WTC11 (cell line): ENCODE measurements at regions not wholly inside any gene's neighbourhood (a gene's known extent, or its start where the extent isn't known, plus 50 kb on each side); places are given as distances from the start of the nearest gene placed in this dataset.

Experiments used
- ATAC-seq: fragments of 200-7000 bp; cut with Tn5 transposase; 2 replicates; pipeline ENCODE4 v1.10.0; 2021; ENCODE audit warnings: mild to moderate bottlenecking, moderate library complexity
- CTCF ChIA-PET: fragments of 300-600 bp; sonication (Branson Sonifier 250); formaldehyde crosslinking; loops from one replicate; lab custom pipeline; 2021; ENCODE audit warnings: antibody characterized with exemption; lab: Charles Lee
- POLR2A ChIA-PET: fragments of 350-600 bp; sonication (Branson Sonifier 250); formaldehyde crosslinking; loops from one replicate; lab custom pipeline; 2021; ENCODE audit warnings: antibody characterized with exemption; lab: Charles Lee
- DNase-seq: peaks from one replicate; pipeline ENCODE4 v3.0.0; 2021; ENCODE audit warnings: low spot score
- H3K27ac Mint-ChIP-seq: 2 replicates; pipeline ENCODE4 v1.8.0; 2021; ENCODE audit warnings: mixed read lengths
- H3K27me3 Mint-ChIP-seq: 2 replicates; pipeline ENCODE4 v1.8.0; 2021; ENCODE audit warnings: low read depth, mild to moderate bottlenecking, moderate library complexity, mixed read lengths
- H3K36me3 Mint-ChIP-seq: 2 replicates; pipeline ENCODE4 v1.8.0; 2021; ENCODE audit warnings: mixed read lengths
- H3K4me1 Mint-ChIP-seq: 2 replicates; pipeline ENCODE4 v1.8.0; 2022; ENCODE audit warnings: mixed read lengths
- H3K4me3 Mint-ChIP-seq: 2 replicates; pipeline ENCODE4 v1.8.0; 2021; ENCODE audit warnings: mild to moderate bottlenecking, moderate library complexity, mixed read lengths
- H3K9me3 Mint-ChIP-seq: 2 replicates; pipeline ENCODE4 v1.8.0; 2021; ENCODE audit warnings: mixed read lengths
- ATF6 ChIP-seq: sonication (generic); formaldehyde crosslinking; IDR thresholded peaks from 2 replicates; pipeline ENCODE4 v1.8.1; 2023; ENCODE audit warnings: mild to moderate bottlenecking, missing genetic modification reagents
- EMX1 ChIP-seq: fragments of 250-450 bp; sonication (Bioruptor Pico); IDR thresholded peaks from 2 replicates; pipeline ENCODE4 v1.8.0; 2021; ENCODE audit warnings: mild to moderate bottlenecking
- FOXJ3 ChIP-seq: sonication (generic); formaldehyde crosslinking; IDR thresholded peaks from 2 replicates; pipeline ENCODE4 v1.9.0; 2021; ENCODE audit warnings: missing genetic modification reagents, mild to moderate bottlenecking, borderline replicate concordance
- FOXP4 ChIP-seq: sonication (generic); formaldehyde crosslinking; IDR thresholded peaks from 2 replicates; pipeline ENCODE4 v1.8.0; 2022; ENCODE audit warnings: mild to moderate bottlenecking, missing genetic modification reagents
- GRHL2 ChIP-seq: fragments of 250-450 bp; sonication (Bioruptor Pico); IDR thresholded peaks from 2 replicates; pipeline ENCODE4 v1.8.0; 2022; ENCODE audit warnings: mild to moderate bottlenecking, moderate library complexity; ENCODE audit not compliant: insufficient replicate concordance, severe bottlenecking
- MLX ChIP-seq: sonication (generic); formaldehyde crosslinking; IDR thresholded peaks from 2 replicates; pipeline ENCODE4 v1.8.1; 2023; ENCODE audit warnings: mild to moderate bottlenecking, missing genetic modification reagents, moderate library complexity
- NFATC4 ChIP-seq: fragments of 250-450 bp; sonication (Bioruptor Pico); IDR thresholded peaks from 2 replicates; pipeline ENCODE4 v1.9.0; 2021; ENCODE audit warnings: mild to moderate bottlenecking
- PREB ChIP-seq: sonication (generic); formaldehyde crosslinking; IDR thresholded peaks from 2 replicates; pipeline ENCODE4 v1.8.1; 2022; ENCODE audit warnings: mild to moderate bottlenecking, missing genetic modification reagents, moderate library complexity, borderline replicate concordance
- PRRX2 ChIP-seq: fragments of 250-450 bp; sonication (Bioruptor Pico); IDR thresholded peaks from 2 replicates; pipeline ENCODE4 v1.8.0; 2021; ENCODE audit warnings: mild to moderate bottlenecking
- TCF7 ChIP-seq: sonication (generic); formaldehyde crosslinking; IDR thresholded peaks from 2 replicates; pipeline ENCODE4 v1.8.0; 2022; ENCODE audit warnings: mild to moderate bottlenecking, low read depth, missing genetic modification reagents, moderate library complexity
- TEAD4 ChIP-seq: sonication (generic); formaldehyde crosslinking; IDR thresholded peaks from 2 replicates; pipeline ENCODE4 v1.8.0; 2022; ENCODE audit warnings: mild to moderate bottlenecking, missing genetic modification reagents
- ZNF138 ChIP-seq: sonication (generic); formaldehyde crosslinking; conservative IDR thresholded peaks from 2 replicates; pipeline ENCODE4 v1.8.1; 2022; ENCODE audit warnings: mild to moderate bottlenecking, moderate library complexity, missing genetic modification reagents
- ZNF425 ChIP-seq: fragments of 250-450 bp; sonication (Bioruptor Pico); conservative IDR thresholded peaks from 2 replicates; pipeline ENCODE4 v1.9.0; 2021; ENCODE audit warnings: mild to moderate bottlenecking

GRCh38 chr21:35611708-35612132, 448.6 kb downstream of the SETD4 start:
- ATAC-seq (no peak), DNase-seq (no peak)
- no peak overlapping the region for H3K27ac Mint-ChIP-seq
- H3K4me3 Mint-ChIP-seq: no peak overlapping the region
- peaks cover 4% of the 10 kb centered on the region for H3K36me3 Mint-ChIP-seq
- peaks cover 6% of the 10 kb centered on the region for H3K9me3 Mint-ChIP-seq
- no peaks in the 10 kb centered on the region for H3K27me3 Mint-ChIP-seq
- POLR2A ChIA-PET: no interaction called here
- H3K4me1 Mint-ChIP-seq: peaks cover 14% of the 10 kb centered on the region
- CTCF ChIA-PET: no interaction called here
- TF ChIP-seq TEAD4 (CRISPR knock-in tag): no peak
- TF ChIP-seq, all 79 proteins: peak for 0

GRCh38 chr21:35609263-35609662, 451.1 kb downstream of the SETD4 start:
- ChIA-PET POLR2A (no interaction called here), CTCF (no interaction called here)
- peaks cover 6% of the 10 kb centered on the region for H3K36me3 Mint-ChIP-seq
- H3K4me3 Mint-ChIP-seq: no peak overlapping the region
- no peak overlapping the region for H3K27ac Mint-ChIP-seq
- H3K9me3 Mint-ChIP-seq: peaks cover 6% of the 10 kb centered on the region
- TF ChIP-seq EMX1 (CRISPR knock-in tag) (no peak), ATF6 (CRISPR knock-in tag) (no peak), PREB (no peak), FOXJ3 (CRISPR knock-in tag) (no peak)
- H3K27me3 Mint-ChIP-seq: no peaks in the 10 kb centered on the region; the same call in 1 of the 2 replicates
- peaks cover 15% of the 10 kb centered on the region for H3K4me1 Mint-ChIP-seq
- no peak for ATAC-seq
- DNase-seq: no peak

GRCh38 chr21:35607406-35607805, 452.9 kb downstream of the SETD4 start:
- TF ChIP-seq ATF6 (CRISPR knock-in tag) (no peak), TCF7 (no peak), FOXP4 (no peak), GRHL2 (CRISPR knock-in tag) (no peak), ZNF138 (no peak), PREB (no peak), MLX (CRISPR knock-in tag) (no peak), FOXJ3 (CRISPR knock-in tag) (no peak), NFATC4 (no peak), ZNF425 (CRISPR knock-in tag) (no peak), EMX1 (CRISPR knock-in tag) (no peak), PRRX2 (CRISPR knock-in tag) (no peak)
- TF ChIP-seq, all 79 proteins: peak for 0
- Mint-ChIP-seq H3K4me1 (peaks cover 21% of the 10 kb centered on the region), H3K36me3 (peaks cover 6% of the 10 kb centered on the region), H3K4me3 (no peak overlapping the region), H3K9me3 (peaks cover 6% of the 10 kb centered on the region), H3K27me3 (no peaks in the 10 kb centered on the region; the same call in none of the 2 replicates), H3K27ac (no peak overlapping the region)
- DNase-seq: no peak
- ATAC-seq: no peak
- POLR2A ChIA-PET: no interaction called here
- CTCF ChIA-PET: no interaction called here
